ENCODE measurements at regions not wholly inside any gene's neighbourhood (a gene's known extent, or its start where the extent isn't known, plus 50 kb on each side); places are given as distances from the start of the nearest gene placed in this dataset.

DNA sequence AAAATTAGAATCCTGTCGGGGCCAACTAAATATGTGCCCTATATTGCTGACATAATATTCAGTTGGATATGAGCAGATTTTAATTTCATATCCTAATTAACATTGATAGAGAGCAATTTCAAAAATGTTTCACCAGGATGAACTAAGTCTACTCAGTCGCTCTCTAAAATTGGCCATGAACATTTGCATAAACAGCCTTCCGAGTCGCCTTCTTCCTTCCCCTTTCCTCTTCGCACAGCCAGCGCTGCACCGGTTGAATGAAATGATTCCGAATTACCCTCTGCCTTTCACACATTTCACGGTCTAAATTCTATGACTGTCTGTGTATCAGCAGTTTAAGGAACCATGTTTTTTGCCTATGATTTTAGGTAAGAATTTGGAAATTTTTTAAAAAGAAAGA, 413.7 kb downstream of the LIG4 start:
- H3K79me2 ChIP-seq (ENCODE audit: insufficient read depth, low read length), result no peaks in the 10 kb centered on the region
- no peak overlapping the region for H3K27ac ChIP-seq (ENCODE audit: insufficient read length, low read depth, low read length)
- no CpG with 5 or more reads among the region's 9 CpGs for WGBS (ENCODE audit: extremely low coverage, insufficient read length, low lambda C conversion rate)
- TF ChIP-seq, protein P1, sequence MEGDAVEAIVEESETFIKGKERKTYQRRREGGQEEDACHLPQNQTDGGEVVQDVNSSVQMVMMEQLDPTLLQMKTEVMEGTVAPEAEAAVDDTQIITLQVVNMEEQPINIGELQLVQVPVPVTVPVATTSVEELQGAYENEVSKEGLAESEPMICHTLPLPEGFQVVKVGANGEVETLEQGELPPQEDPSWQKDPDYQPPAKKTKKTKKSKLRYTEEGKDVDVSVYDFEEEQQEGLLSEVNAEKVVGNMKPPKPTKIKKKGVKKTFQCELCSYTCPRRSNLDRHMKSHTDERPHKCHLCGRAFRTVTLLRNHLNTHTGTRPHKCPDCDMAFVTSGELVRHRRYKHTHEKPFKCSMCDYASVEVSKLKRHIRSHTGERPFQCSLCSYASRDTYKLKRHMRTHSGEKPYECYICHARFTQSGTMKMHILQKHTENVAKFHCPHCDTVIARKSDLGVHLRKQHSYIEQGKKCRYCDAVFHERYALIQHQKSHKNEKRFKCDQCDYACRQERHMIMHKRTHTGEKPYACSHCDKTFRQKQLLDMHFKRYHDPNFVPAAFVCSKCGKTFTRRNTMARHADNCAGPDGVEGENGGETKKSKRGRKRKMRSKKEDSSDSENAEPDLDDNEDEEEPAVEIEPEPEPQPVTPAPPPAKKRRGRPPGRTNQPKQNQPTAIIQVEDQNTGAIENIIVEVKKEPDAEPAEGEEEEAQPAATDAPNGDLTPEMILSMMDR (conservative IDR thresholded peaks at IDR 0.05), result no peak
- no peaks in the 10 kb centered on the region for H3K79me1 ChIP-seq (ENCODE audit: insufficient read depth, low read depth, low read length, poor library complexity, severe bottlenecking)
- H4K5ac ChIP-seq (ENCODE audit: insufficient read length, low read depth, low read length), result no peak overlapping the region
- no peak overlapping the region for H3K18ac ChIP-seq (ENCODE audit: insufficient read length, low read depth, low read length)
- H2AK5ac ChIP-seq (ENCODE audit: insufficient read length, low read length), result no peak overlapping the region
- H3K36me3 Mint-ChIP-seq (ENCODE audit: insufficient read depth in 1 of 3, low read depth in 3 of 3), result no peaks in the 10 kb centered on the region
- H2BK5ac ChIP-seq (ENCODE audit: insufficient read length, low read length), result no peak overlapping the region
- H3K56ac ChIP-seq (ENCODE audit: insufficient read length, low read depth, low read length), result no peak overlapping the region
- no peaks in the 10 kb centered on the region for H3K27me3 Mint-ChIP-seq (ENCODE audit: low read depth)
- H3K4me1 ChIP-seq (ENCODE audit: insufficient read depth, low read length), result no peaks in the 10 kb centered on the region
- H3K9ac ChIP-seq (ENCODE audit: extremely low read depth, insufficient read length, low read length), result no peak overlapping the region
- H3K14ac ChIP-seq (ENCODE audit: insufficient read depth, low read length), result no peak overlapping the region
- 0 out of 7 replicates have a peak overlapping the region, but pooled peaks of 1 of the 3 experiments have one; percentile 55 for H3K27ac Mint-ChIP-seq
- H3K23ac ChIP-seq (ENCODE audit: insufficient read length, low read depth, low read length), result no peak overlapping the region
- no peak overlapping the region for H2AFZ ChIP-seq (ENCODE audit: low read length)
- H4K8ac ChIP-seq (replicated peaks; ENCODE audit: insufficient read length, low read depth, low read length), result no peak overlapping the region
- H3K9me3 ChIP-seq (ENCODE audit: control insufficient read depth, low read depth, low read length), result no peaks in the 10 kb centered on the region
- no peaks in the 10 kb centered on the region for H3K23me2 ChIP-seq (ENCODE audit: insufficient read length, low read depth, low read length, poor library complexity, severe bottlenecking)
- H4K91ac ChIP-seq (ENCODE audit: insufficient read length, low read depth, low read length), result no peak overlapping the region
- H3K4me3 Mint-ChIP-seq, result no peak overlapping the region
- H2BK12ac ChIP-seq (ENCODE audit: insufficient read length, low read depth, low read length), result no peak overlapping the region
- H2BK20ac ChIP-seq (ENCODE audit: low read depth, low read length, poor library complexity, severe bottlenecking), result no peak overlapping the region
- no peak overlapping the region for H2BK15ac ChIP-seq (ENCODE audit: low read depth, low read length)
- no peak overlapping the region for H3K4me2 ChIP-seq (ENCODE audit: insufficient read depth, insufficient read length, low read length)
- no peak overlapping the region for H2BK120ac ChIP-seq (ENCODE audit: low read depth, low read length, poor library complexity, severe bottlenecking)
- no peak overlapping the region for H3T11ph ChIP-seq (ENCODE audit: low read length)
- no peaks in the 10 kb centered on the region for H3K9me3 Mint-ChIP-seq
- H4K20me1 ChIP-seq (ENCODE audit: control insufficient read depth, insufficient read depth, insufficient read length), result no peaks in the 10 kb centered on the region
- H3K4ac ChIP-seq (ENCODE audit: low read depth, low read length), result no peak overlapping the region
- DNase-seq, result no peak
- no peaks in the 10 kb centered on the region for H3K27me3 ChIP-seq (ENCODE audit: insufficient read depth, low read length)
- peaks cover 7 to 24% of the 10 kb centered on the region in 2 experiments for H3K4me1 Mint-ChIP-seq

Data from H9 (cell line).